Ovary (tissue), 7 donors: ENCODE measurements at regions not wholly inside any gene's neighbourhood (a gene's known extent, or its start where the extent isn't known, plus 50 kb on each side); places are given as distances from the start of the nearest gene placed in this dataset.

ENCODE experiments used
- DNase-seq, 5 donors: peaks; one replicate each; pipeline ENCODE4 v3.0.0-alpha.2; 2019 to 2020
- H3K27ac ChIP-seq, 2 donors: fragments of 200-600 bp; one replicate each; pipeline versions ENCODE4 v1.5.1 to v1.8.0; 2019 to 2022
- H3K27me3 ChIP-seq: fragments of 200-600 bp; one replicate; pipeline ENCODE4 v1.8.0; 2022
- H3K36me3 ChIP-seq: fragments of 200-600 bp; sonication (generic); one replicate; pipeline ENCODE4 v1.5.1; 2019
- H3K4me1 ChIP-seq: one replicate; pipeline ENCODE4 v1.8.1; 2013; ENCODE audit warnings: mild to moderate bottlenecking, moderate library complexity; ENCODE audit not compliant: insufficient read depth
- H3K4me3 ChIP-seq: fragments of 200-600 bp; sonication (generic); one replicate; pipeline ENCODE4 v1.5.1; 2017
- H3K9me3 ChIP-seq, 2 donors: fragments of 200-600 bp in 1 of 2; sonication (generic) in 1 of 2; one replicate each; pipeline versions ENCODE4 v1.5.1 to v1.8.1; 2013 to 2019; ENCODE audit warnings: mild to moderate bottlenecking in 1 of 2, moderate library complexity in 1 of 2
- EP300 ChIP-seq: sonication (generic); formaldehyde crosslinking; IDR thresholded peaks from one replicate; pipeline ENCODE4 v1.6.1; 2017; ENCODE audit warnings: antibody characterized with exemption
- POLR2A ChIP-seq: fragments of 450-650 bp; IDR thresholded peaks from one replicate; pipeline ENCODE4 v1.6.1; 2017; ENCODE audit warnings: antibody characterized with exemption, mild to moderate bottlenecking, moderate library complexity
- WGBS, 3 donors: extraction: QIAGEN DNeasy Blood & Tissue Kit in 1 of 3; methylation state at CpG; one replicate each; pipeline versions ENCODE4 v1.1.5 to v1.1.7; 2013 to 2017; 5-methylcytosine and 5-hydroxymethylcytosine counted together
- intact Hi-C, 4 donors: fragments of 100-400 bp; cut with DNase I; formaldehyde crosslinking; loops; one replicate each; pipeline versions ENCODE4 v1.11.0 to v1.15.1; 2022 to 2023
- TF ChIP-seq, protein P1 (sequence below), 3 donors: fragments of 450-650 bp in 2 of 3; fragments of 200-600 bp in 1 of 3; IDR thresholded peaks; one replicate each; pipeline versions ENCODE4 v1.5.1 to v1.8.0; 2016 to 2022; ENCODE audit warnings: antibody characterized with exemption in 3 of 3, mild to moderate bottlenecking in 1 of 3
- donor health status: DM: no; HTN: no; CAD: no; lungs with moderate emphysema.
- donor health status: DM: no; HTN: no; CAD: no.
- donor health status: Bipolar disorder and iron deficiency.
- donor health status: DM: no; HTN: no; CAD: no.
- donor health status: DM: yes; HTN: yes; CAD: no.

DNA sequence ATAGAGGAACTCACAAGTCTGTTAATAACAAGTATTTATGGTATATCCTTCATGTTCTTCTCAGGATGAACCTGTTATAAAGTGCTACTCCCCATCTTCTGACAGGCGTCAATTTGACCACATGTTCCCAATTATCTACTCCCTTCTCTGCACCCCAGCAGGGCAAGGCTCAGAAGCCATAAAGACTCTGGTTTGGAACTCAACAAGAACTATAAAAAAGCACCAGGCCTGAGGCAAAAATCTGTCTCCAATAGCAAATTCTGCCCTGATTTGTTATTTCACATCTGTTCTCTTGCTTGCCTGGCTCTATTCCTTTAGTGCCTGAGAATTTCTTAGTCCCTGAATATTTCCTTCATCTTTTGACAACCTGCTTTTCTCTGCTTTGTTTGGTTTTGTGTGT, 618.2 kb upstream of the KIRREL3 start:
- Histone ChIP-seq H3K27me3 (no peaks in the 10 kb centered on the region), H3K9me3 (no peaks in the 10 kb centered on the region), H3K4me1 (no peaks in the 10 kb centered on the region), H3K27ac (no peak overlapping the region), H3K36me3 (no peaks in the 10 kb centered on the region), H3K4me3 (no peak overlapping the region)
- TF ChIP-seq EP300 (no peak), POLR2A (no peak)
- TF ChIP-seq, protein P1, sequence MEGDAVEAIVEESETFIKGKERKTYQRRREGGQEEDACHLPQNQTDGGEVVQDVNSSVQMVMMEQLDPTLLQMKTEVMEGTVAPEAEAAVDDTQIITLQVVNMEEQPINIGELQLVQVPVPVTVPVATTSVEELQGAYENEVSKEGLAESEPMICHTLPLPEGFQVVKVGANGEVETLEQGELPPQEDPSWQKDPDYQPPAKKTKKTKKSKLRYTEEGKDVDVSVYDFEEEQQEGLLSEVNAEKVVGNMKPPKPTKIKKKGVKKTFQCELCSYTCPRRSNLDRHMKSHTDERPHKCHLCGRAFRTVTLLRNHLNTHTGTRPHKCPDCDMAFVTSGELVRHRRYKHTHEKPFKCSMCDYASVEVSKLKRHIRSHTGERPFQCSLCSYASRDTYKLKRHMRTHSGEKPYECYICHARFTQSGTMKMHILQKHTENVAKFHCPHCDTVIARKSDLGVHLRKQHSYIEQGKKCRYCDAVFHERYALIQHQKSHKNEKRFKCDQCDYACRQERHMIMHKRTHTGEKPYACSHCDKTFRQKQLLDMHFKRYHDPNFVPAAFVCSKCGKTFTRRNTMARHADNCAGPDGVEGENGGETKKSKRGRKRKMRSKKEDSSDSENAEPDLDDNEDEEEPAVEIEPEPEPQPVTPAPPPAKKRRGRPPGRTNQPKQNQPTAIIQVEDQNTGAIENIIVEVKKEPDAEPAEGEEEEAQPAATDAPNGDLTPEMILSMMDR (IDR thresholded peaks at IDR 0.05) = no peak
- WGBS, 3 donors = 85 to 90% (median 89%) methylated on average over 1 of the region's 1 CpG
- intact Hi-C loops = no loop called here
- DNase-seq = no peak

DNA sequence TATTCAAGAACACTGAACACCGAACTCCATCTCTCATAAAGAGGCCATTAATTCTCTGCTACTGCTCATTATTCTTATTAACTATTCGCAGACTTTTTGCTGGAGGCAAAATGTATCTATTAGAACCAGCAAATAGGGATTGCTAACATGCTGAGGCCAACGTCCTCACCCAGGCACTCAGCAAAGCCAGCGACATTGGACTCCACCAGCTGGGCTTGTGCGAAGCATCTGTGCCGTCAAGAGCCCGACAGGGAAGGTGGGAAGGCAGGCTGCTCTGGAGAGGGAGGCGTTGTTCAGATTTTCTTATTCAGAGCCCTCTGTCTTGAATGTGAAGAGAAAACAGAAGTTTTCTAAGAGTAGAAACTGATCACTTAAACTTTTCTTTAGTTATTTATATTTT, 615.6 kb upstream of the KIRREL3 start:
- no peaks in the 10 kb centered on the region for H3K36me3 ChIP-seq
- no peak overlapping the region for H3K4me3 ChIP-seq
- DNase-seq = no peak
- intact Hi-C loops = no loop called here
- no peak overlapping the region for H3K27ac ChIP-seq
- TF ChIP-seq, protein P1 (IDR thresholded peaks at IDR 0.05) = no peak
- no peak for TF ChIP-seq POLR2A
- TF ChIP-seq EP300 = no peak
- no peaks in the 10 kb centered on the region for H3K27me3 ChIP-seq
- WGBS, 3 donors = 80 to 83% (median 81%) methylated on average over 8 of the region's 8 CpGs
- no peaks in the 10 kb centered on the region for H3K9me3 ChIP-seq
- H3K4me1 ChIP-seq = no peaks in the 10 kb centered on the region

DNA sequence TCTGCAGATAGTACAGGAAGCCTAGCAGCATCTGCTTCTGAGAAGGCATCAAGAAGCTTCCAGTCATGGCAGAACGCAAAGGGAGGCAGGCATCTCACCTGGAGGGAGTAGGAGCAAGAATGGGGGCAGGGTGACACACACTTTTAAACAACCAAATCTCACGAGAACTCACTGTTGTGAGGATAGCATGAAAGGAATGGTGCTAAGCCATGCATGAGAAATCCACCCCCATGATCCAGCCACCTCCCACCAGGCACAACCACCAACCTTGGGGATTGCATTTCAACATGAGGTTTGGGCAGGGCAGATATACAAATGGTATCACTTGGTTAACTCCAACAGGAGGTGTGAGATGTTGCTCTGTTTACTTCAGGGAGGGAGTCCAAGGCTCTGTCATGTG, 612.0 kb upstream of the KIRREL3 start:
- TF ChIP-seq, protein P1 (IDR thresholded peaks at IDR 0.05) = no peak
- TF ChIP-seq POLR2A (no peak), EP300 (no peak)
- WGBS, 3 donors = 71 to 80% (median 76%) methylated on average over 2 of the region's 2 CpGs
- Histone ChIP-seq H3K27ac (no peak overlapping the region), H3K4me3 (no peak overlapping the region), H3K36me3 (no peaks in the 10 kb centered on the region), H3K4me1 (no peaks in the 10 kb centered on the region), H3K9me3 (no peaks in the 10 kb centered on the region), H3K27me3 (no peaks in the 10 kb centered on the region)
- DNase-seq = no peak
- intact Hi-C loops = no loop called here

DNA sequence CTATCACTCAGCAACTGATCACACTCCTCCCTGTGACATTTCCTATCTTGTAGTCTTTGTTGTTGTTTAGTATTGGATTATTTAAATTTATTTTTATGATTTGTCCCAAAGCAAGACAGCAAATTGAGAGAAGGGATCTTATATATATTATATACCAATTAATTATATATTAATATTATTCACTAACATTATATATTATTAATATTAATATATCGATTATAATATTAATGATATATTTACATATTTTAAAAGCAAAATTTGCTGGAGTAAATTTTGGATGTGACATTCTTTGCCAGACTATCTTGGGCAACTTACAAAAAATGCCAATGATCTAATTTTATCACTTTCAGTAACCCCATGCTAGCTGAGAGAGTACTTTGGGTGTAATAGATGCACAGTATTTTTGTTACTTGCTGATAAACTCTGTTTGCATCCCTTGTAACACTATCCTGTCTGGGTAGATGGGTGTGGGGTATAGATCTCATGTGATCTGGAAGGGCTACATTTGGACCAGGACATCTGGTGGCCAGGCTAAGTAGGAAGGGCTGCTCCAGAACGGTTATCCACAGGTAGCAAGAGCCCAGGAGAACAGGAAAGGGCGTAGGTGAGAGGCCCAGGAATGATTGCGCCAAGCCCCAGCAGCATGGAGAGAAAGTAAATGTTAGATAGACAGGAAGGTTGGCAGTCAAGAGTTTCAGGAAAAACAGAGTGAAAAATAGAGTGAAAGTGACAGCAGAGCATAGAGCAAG, 608.6 kb upstream of the KIRREL3 start:
- TF ChIP-seq EP300 (no peak), POLR2A (no peak)
- TF ChIP-seq, protein P1 (IDR thresholded peaks at IDR 0.05) = no peak
- H3K4me1 ChIP-seq = no peaks in the 10 kb centered on the region
- H3K27me3 ChIP-seq = no peaks in the 10 kb centered on the region
- intact Hi-C loops = no loop called here
- no peak overlapping the region for H3K27ac ChIP-seq
- no peak overlapping the region for H3K4me3 ChIP-seq
- H3K9me3 ChIP-seq = no peaks in the 10 kb centered on the region
- no peak for DNase-seq
- no peaks in the 10 kb centered on the region for H3K36me3 ChIP-seq
- 87 to 91% (median 89%) methylated on average over 4 of the region's 4 CpGs for WGBS, 3 donors
